NCI-H69 (cell line): ENCODE measurements at regions not wholly inside any gene's neighbourhood (a gene's known extent, or its start where the extent isn't known, plus 50 kb on each side); places are given as distances from the start of the nearest gene placed in this dataset.

Experiments used
- DNase-seq: peaks from one replicate; lab custom pipeline; 2025; lab: John Stamatoyannopoulos, UW

DNA sequence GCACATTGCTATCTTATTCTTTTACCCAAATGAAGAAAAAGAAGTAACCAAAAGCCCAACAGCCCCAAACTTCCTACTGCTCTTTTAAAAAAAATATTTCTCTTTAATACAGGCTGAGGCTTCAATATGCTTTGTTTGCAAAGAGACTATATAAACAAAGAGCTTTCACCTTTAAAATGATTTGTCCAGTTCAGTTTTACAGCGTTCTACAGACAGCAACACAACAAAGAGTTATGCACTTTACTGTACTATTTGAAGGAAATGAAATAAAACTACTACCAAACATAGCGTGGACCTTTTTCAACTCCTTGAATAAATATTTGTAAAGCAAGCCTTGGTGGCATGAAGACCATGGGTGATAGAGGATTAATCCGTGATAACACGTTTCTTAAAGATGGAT lies 151.2 kb downstream of the FGF9 start:
- DNase-seq: no peak

DNA sequence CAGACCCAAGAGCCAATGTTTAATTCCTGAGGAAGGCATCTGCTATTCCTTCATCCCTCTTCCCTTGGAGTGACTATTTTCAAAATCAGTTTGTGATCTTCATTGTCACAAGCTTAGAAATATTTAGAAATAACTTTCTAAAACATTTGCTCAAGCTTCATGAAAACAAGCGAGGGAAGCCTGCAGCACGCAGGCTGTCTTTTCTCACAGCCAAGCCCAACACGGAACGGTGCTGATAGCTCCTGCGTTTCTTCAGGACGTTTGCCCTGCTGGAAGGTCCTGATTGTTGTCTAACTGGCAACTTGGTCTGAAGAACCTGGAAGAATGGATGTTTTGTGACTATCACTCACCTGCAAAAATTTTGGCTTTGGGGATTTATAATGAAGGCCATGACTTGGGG lies 152.5 kb downstream of the FGF9 start:
- no peak for DNase-seq

DNA sequence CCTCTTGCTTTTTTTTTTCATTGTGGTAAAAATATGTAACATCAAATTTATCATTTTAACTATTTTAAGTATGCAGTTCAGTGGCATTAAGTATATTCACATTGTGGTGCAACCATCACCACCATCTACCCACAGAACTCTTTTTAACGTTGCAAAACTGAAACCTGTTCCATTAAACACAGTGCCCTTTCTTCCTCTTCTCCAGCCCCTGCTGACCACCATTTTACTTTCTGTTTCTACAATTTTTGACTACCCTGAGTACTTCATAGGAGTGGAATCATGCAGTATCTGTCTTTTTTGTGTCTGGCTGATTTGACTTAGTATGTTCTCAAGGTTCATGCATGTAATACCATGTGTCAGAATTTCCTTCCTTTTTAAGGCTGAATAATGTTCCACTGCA lies 153.1 kb downstream of the FGF9 start:
- DNase-seq: no peak

DNA sequence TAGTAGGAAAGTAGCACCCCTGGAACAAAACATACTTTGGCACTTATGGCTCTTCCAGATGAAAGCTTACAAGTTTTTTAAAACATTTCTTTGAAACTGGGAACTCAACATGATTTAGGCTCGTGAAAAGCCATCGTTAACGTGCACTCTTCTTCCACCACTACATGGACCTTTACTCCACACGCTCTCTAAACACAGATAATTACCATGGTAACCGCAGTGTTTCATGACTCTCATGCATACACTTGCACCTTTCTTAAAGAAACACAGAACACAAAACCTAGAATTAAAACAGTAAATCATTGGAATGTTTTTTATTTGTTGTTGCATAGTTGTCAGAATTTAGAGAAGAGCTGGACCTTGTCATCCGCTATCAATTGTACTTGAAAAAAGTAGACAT lies 154.3 kb downstream of the FGF9 start:
- no peak for DNase-seq

DNA sequence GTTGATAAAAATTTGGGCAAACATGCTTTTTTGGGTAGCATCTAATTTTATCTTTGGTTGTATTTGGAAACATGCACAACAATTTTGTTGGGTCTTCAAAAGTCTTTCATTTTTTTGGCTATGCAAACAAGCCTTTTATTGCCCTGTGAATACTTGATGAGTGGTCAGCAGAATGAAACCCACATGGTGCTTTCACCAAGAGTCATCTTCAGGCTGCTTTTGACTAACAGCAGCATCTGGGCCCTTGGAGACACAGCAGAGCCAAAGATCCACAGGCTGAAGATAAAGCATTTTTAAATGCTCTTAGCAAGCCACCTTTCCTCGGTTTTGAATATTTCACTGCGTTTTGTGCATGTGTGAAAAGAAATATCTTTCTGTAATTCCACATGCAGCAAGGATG lies 154.9 kb downstream of the FGF9 start:
- DNase-seq: no peak

DNA sequence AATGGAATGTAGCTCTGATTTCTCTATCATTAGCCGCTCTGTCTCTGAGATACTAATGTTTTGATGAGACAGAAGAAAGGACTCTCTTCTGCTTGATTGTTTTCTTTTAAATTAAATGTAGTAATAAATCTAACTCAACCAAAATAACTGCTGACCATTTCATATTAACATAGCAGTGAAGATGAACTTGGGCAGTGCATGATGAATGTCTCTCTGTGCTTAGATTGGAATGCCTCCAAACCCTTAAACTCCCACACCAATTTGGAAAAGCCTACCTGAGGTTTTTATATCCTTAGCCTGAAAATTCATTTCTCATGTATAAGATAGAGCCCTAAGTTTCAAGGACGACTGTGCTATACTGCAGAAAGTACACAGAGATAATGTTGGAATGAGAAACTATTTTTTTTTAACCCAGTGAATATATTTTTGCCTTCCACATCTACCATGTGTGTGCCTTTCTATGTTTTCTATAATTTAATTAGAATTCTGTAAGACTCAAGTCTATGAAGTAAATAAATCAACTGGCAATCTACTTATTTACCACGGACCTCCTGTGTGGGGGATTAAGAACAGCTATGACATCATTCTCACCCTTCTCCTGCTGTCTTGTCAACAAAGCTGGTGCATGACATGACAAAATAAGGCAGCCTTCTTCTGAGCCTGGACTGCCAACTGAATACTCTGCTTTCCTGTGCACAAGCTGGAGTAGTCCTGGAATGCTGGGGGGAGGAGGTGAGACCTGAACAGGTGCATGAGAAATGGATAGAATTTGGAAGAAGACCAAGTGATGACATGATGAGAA lies 155.5 kb downstream of the FGF9 start:
- peak; percentile 23 for DNase-seq

DNA sequence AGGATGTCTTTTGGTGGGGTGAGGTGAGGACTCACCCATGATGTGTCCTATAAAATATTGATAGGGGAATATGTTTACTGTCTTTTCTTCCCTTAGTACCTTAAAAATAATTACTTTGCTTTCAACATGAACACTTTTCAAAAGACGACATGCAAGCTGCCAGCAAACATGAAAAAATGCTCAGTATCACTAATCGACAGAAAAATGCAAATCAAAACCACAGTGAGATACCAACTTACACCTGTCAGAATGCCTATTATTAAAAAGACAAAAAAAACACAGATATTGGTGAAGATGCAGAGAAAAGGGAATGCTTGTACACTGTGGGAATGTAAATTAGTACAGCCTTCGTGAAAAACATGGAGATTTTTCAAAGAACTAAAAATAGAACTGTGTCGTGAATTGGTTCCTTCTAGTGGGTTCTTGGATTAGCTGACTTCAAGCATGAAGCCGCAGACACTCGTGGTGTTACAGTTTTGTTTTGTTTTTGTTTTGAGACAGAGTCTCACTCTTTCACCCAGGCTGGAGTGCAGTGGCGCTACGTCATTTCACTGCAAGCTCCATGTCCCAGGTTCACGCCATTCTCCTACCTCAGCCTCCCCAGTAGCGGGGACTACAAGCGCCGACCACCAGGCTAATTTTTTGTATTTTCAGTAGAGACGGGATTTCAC lies 160.9 kb downstream of the FGF9 start:
- no peak for DNase-seq

DNA sequence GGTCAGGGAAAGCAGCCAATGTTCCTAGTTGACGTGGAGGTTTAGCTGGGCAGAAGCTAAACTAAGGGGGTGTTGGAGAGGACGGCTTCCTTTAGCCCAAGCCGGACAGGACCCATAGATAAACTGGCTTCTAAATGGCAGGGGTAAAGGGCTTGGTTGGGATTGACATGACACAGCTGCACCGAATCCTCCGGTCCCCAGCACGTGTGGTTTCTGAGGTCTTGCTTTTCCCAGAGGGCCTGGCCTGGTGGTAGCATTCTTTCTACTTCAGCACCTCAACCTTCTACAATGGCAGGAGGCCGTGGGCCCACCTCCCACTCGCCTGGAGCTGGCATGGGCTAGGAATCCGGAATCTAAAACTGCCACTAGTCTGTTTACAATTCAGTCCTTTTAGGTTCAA lies 163.0 kb downstream of the FGF9 start:
- DNase-seq: no peak

DNA sequence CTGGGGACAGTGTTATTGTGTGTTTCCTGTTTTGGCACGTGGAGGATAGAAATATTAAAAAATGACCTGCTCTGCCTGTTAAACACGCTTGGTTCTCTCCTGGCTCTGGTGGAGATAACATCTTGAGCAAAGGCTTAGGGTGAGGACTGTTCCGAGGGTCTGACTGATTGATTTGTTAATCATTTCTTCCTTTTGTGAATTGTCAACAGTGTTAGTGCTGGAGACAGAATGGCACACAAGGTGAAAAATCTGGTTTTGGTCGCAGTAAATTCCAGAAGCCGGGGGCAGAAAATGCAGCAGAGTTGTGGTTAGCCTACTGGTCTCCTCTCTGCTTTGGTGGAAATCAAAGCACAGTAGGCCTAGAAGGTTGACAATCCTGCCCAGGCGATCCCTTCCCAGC lies 163.6 kb downstream of the FGF9 start:
- no peak for DNase-seq

DNA sequence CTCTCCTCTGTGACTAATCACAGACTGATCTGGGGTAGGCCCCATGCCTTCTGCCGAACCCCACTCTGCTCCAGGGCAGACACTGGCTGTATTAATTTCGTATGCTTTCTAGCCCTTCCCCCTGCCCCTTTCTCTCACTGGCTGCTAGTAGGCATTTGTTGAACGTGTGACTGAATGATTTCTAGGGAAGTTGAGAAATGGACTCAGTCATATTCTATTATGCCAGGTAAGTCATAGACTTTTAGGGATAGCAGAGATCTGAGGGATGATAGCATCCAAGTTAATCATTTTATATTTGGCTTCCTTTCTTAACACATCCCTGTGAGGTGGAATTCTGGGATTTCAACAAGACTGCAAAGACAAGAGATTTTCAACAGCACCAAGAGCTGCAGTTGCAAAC lies 166.4 kb downstream of the FGF9 start:
- no peak for DNase-seq

DNA sequence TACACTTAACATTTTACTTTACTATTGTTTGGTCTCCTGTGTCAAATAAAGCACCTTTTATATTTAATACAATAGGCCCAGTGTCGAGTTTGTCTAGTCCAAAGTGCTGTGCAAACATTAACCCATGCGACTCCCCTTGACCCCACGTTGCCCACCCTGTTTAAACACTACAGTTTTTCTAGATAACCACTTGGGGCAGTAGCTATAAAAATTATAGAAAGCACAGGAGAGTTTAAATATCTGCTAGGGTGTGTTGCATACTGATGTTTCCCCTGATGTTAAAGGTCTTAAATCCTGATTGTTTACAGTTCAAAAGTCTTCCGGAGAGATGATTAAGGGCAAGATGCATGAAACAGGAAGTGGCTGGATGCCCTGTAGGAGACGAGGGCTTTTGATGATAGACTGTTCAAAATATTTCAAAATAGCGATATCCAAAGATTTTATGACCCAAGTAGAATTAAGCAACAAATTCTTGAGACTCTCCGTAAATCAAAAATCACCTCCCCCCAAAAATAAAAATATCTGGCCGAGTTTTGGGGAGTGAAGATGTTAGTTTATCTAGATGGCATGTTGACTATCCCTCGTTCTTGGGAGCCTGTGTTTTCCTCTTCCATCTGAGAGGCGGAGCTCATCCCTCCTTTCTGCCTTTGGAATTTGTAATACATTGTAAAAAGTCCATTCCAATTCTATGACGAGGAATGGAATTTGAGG lies 167.1 kb downstream of the FGF9 start:
- peak; percentile 33 for DNase-seq

DNA sequence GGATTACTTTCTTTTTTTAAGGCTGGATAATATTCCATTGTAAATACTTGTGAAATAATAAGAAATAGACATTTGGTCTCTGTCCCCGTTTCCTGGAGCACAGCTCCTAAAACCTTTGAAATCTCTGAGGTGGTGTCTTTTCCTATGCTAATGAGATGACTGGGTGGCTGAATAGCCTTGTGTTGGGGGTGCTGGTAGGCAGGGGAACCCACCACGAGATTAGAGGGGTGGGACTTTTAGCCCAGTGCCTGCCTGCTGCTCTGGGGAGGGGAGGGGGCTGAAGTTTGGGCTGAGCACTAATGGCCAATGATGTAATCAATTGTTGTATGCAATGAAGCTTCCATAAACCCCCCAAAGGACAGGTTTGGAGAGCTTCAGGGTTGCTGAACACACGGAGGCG lies 175.7 kb downstream of the FGF9 start:
- DNase-seq: no peak

DNA sequence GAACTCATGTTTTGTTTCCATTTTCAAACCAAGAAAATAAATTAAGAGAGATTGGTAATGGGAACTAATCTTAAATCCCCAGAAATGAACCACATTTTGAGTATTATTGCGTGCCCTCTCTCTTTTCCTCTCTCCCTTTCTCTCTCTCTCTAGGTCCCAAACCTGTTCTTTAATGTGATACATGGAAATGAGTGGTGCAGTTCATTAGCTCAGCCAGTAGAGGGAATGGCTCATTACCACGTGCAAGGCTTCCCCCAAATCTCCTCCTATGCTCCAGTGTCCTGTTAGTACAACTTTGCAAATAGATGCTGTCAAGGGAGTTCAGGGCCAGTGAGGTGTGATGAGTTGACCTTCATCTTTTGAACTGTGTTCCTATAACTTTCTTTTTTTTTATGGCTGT lies 178.4 kb downstream of the FGF9 start:
- DNase-seq: peak; percentile 48

DNA sequence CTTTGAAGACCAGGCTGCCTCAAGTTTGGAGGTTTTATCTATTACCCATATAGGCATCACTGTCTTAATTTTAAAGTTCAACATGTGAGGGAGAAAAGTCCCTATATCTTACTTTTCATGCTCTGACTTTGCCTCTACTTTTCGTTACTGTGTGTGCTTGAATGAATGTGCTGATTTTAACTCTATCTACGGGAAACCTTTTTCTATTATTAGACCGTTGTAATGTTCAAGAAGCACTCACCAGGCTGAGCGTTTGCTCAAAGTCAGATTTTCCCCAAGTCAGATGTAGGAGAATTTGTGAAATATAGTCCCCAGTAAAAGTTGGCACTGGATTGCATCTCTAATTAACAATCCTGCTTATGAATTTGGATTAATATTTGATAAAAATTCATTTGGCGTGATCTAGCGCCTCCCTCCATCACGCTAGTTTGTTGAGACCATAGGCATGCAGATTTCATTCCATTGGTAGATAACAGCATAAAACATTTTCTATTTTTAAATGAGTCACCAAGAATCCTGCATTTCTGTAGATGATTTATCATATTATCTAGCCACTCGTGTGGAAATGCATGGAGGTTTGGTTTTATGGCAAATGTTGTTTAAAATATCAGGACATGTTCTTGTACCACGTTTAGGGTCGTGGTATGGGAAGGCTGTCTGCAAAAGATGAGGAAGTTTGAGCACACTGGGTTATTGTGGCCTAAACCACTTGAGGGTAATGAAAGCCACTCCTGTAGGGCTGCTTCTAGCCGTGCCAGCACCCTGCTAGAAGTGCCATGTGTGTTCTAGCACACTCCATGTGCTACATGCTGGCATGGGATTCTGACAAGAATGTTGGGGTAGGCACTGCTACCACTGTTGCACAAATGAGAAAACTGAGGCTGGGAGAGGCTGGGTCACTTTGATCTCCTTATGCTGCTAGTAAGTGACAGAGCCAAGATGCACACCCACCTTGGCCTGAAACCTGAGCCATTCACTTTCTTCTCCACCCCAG lies 179.4 kb downstream of the FGF9 start:
- DNase-seq: no peak

DNA sequence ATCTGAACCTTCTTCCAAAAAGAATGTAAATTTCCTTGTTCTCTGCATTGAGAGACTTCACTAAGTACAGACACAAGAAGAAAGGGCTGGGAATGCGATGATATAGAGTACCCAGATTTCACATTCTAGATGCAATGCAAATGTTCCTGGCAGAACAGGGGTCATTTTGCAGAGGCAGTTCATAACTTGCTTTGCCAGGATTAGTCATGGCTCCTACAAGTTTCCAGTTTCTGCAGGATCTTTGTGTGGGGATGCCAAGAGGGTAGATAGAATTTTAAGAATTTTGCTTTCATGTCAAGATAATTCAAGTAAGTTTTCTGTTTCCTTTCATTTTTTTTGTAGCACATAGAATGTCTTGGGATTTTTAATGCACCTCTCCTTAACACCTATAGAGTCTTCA lies 181.2 kb downstream of the FGF9 start:
- no peak for DNase-seq

DNA sequence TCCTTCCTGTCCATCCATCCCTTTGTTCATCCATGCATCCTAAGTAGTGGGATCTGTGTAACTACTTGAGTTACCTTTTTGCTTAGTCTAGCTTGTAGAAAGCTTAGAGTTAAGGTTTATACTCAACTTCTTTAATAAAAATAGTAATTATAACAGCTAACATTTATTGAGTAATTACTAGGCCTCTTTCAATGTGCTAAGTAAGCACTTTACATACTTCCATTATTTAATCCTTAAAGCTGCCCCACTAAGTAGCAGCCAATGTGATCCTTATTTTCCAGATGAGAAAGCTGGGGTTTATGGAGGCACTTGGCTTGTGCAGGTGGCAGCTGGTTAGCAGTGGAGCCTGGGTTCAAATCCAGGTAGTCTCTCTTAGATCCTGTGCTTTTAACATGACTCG lies 182.9 kb downstream of the FGF9 start:
- no peak for DNase-seq

DNA sequence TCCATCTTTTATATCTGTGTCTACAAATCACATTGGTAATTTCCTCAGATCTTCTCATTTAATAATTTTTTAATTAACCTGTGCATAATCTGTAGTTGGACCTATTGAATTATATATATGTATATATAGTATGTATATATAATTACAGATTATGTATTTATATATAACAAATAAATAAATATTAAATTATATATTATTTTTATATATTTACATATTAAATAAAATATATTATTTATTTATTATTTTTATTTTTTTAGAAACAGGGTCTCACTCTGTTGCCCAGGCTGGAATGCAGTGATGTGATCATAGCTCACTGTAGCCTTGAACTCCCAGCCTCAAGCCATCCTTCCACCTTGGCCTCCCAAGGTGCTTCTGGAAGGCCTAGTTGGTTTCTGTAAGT lies 197.9 kb downstream of the FGF9 start:
- DNase-seq: no peak

DNA sequence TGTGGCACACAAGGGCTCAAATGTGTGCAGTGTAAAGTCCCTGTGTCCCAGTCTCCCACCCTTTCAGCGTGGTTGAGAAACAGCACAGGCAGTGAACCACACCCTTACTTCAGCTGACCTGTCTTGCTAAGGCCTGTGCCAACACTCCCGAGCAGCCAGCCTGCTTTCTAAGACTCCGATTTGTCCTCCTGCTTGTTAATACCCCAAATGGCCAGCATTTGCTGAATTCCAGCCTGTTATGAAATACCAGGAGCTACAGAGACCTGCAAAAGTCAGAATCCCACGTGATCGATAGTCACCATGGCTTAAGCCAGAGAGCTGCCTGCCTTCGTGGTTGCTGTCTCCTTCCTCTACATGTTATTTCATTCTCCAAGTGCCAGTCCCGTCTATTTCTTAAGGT lies 200.5 kb downstream of the FGF9 start:
- DNase-seq: no peak

DNA sequence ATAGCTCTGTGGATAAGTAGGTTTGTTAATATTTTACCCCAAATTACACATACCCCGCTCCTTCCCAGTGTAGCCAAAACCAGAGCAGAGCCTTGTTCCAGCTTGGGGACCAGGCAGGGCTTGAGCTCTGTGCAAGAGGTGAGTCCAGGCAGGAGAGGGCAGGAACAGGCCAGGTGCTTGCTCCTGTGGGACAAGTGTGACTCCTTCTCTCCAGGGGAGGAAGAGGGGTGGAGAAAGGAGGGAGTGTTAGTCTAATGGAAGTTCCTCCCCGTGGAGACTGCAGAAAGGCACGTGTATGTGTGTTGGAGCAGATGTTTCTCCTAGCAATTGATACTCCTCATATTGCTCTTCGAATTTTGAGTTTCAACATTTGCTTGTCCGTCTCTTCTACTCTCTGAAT lies 201.0 kb downstream of the FGF9 start:
- peak; percentile 53 for DNase-seq

DNA sequence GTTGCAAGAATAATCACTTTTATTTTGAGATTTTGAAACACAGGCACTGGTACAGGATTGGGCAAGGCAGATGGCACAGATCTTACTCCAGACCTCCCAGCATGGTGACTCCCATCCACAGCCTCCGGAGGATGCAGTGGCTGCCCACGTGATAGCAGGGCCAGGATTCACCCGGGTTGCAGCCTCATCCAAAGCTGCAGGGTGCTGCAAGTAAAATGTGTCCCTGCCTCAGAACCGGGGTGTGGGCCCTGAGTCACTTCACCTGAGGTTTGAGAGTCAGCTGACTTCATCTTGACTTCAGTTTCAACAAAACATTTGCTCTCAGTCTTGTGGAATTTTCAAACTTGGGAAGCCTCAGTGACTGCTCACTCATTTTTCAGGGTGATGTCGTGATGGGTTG lies 201.9 kb downstream of the FGF9 start:
- no peak for DNase-seq

DNA sequence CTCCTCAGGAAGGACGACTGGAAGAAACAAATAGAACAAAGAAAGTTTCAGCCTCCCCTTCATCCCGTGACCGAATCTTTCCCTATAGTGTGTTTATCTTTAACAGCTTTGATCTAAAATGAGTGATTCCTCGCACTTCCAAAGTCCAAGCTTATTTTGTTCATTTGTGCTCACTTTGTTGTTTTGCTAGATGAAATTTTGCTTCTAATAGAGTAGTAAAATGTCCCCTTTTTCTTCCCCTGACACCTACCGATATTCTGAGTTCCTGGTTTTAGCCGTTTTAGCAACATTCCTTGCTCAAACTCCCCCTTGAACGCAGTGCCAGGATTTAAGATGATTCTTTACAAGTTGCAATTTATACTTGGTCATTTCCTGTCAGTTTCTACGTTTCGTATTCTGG lies 204.2 kb downstream of the FGF9 start:
- DNase-seq: no peak
